ENCODE measurements at regions not wholly inside any gene's neighbourhood (a gene's known extent, or its start where the extent isn't known, plus 50 kb on each side); places are given as distances from the start of the nearest gene placed in this dataset.

- no peak overlapping the region for H2BK120ac ChIP-seq (ENCODE audit: low read depth, low read length, poor library complexity, severe bottlenecking)
These were observed 94.3 kb downstream of the ZNF280B start for GRCh38 chr22:22414266-22414665.

More at GRCh38 chr22:22414266-22414665, 94.3 kb downstream of the ZNF280B start:
- Histone ChIP-seq H2BK12ac (ENCODE audit: insufficient read length, low read depth, low read length) (no peak overlapping the region), H2AFZ (ENCODE audit: low read length) (no peak overlapping the region), H3K4me1 (ENCODE audit: insufficient read depth, low read length) (no peaks in the 10 kb centered on the region), H4K8ac (replicated peaks; ENCODE audit: insufficient read length, low read depth, low read length) (no peak overlapping the region), H2BK15ac (ENCODE audit: low read depth, low read length) (no peak overlapping the region), H2AK5ac (ENCODE audit: insufficient read length, low read length) (no peak overlapping the region), H3K27ac (ENCODE audit: insufficient read length, low read depth, low read length) (no peak overlapping the region), H3K27me3 (ENCODE audit: insufficient read depth, low read length) (peaks cover 57% of the 10 kb centered on the region), H2BK20ac (ENCODE audit: low read depth, low read length, poor library complexity, severe bottlenecking) (no peak overlapping the region), H3K4me2 (ENCODE audit: insufficient read depth, insufficient read length, low read length) (no peak overlapping the region), H3K18ac (ENCODE audit: insufficient read length, low read depth, low read length) (no peak overlapping the region), H3K79me1 (ENCODE audit: insufficient read depth, low read depth, low read length, poor library complexity, severe bottlenecking) (no peaks in the 10 kb centered on the region), H3T11ph (ENCODE audit: low read length) (no peak overlapping the region), H3K14ac (ENCODE audit: insufficient read depth, low read length) (no peak overlapping the region), H4K91ac (ENCODE audit: insufficient read length, low read depth, low read length) (no peak overlapping the region), H4K5ac (ENCODE audit: insufficient read length, low read depth, low read length) (no peak overlapping the region), H4K20me1 (ENCODE audit: control insufficient read depth, insufficient read depth, insufficient read length) (no peaks in the 10 kb centered on the region), H3K23me2 (ENCODE audit: insufficient read length, low read depth, low read length, poor library complexity, severe bottlenecking) (no peaks in the 10 kb centered on the region), H3K9me3 (ENCODE audit: control insufficient read depth, low read depth, low read length) (no peaks in the 10 kb centered on the region), H3K56ac (ENCODE audit: insufficient read length, low read depth, low read length) (no peak overlapping the region), H3K4ac (ENCODE audit: low read depth, low read length) (no peak overlapping the region), H3K9ac (ENCODE audit: extremely low read depth, insufficient read length, low read length) (no peak overlapping the region), H3K23ac (ENCODE audit: insufficient read length, low read depth, low read length) (no peak overlapping the region), H3K79me2 (ENCODE audit: insufficient read depth, low read length) (no peaks in the 10 kb centered on the region), H2BK5ac (ENCODE audit: insufficient read length, low read length) (no peak overlapping the region)
- DNase-seq: no peak
- Mint-ChIP-seq H3K4me1 (no peaks in the 10 kb centered on the region), H3K27me3 (ENCODE audit: low read depth) (peaks cover 100% of the 10 kb centered on the region), H3K4me3 (no peak overlapping the region), H3K9me3 (peaks cover 7 to 9% of the 10 kb centered on the region in 2 experiments; a peak in 4 of 5 replicates), H3K27ac (no peak overlapping the region), H3K36me3 (ENCODE audit: insufficient read depth in 1 of 3, low read depth in 3 of 3) (no peaks in the 10 kb centered on the region)
- WGBS (ENCODE audit: extremely low coverage, insufficient read length, low lambda C conversion rate): no CpG with 5 or more reads among the region's 1 CpG
- TF ChIP-seq CTCF (conservative IDR thresholded peaks at IDR 0.05): no peak
